PC-9 (cell line): ENCODE measurements at regions not wholly inside any gene's neighbourhood (a gene's known extent, or its start where the extent isn't known, plus 50 kb on each side); places are given as distances from the start of the nearest gene placed in this dataset.
"Not testable (repeated sequence)": the region's sequence is repeated elsewhere in the genome, so short reads cannot be mapped to it uniquely, and the experiment has no call there.

Source experiments
- BruUV-seq: library from RNA; stranded (reverse); fragments of 400-500 nt; replicated peaks from 2 replicates; lab custom pipeline; 2021; lab: Mats Ljungman, UMichigan
- CTCF ChIA-PET: fragments of 300-600 bp; sonication (Branson Sonifier 250); formaldehyde crosslinking; loops from one replicate; lab custom pipeline; 2022; ENCODE audit warnings: antibody characterized with exemption; lab: Charles Lee
- POLR2A ChIA-PET: fragments of 300-600 bp; sonication (Branson Sonifier 250); formaldehyde crosslinking; loops from one replicate; lab custom pipeline; 2022; ENCODE audit warnings: antibody characterized with exemption; ENCODE audit not compliant: unreplicated experiment; lab: Charles Lee
- DNase-seq, 2 experiments: peaks; one replicate each; pipeline versions ENCODE4 v3.0.0 to v3.0.0-alpha.2; 2015 to 2022; ENCODE audit warnings: mixed read lengths in 1 of 2
- H2AFZ ChIP-seq: fragments of 200-600 bp; sonication (generic); 2 replicates; pipeline ENCODE4 v1.8.1; 2017; ENCODE audit warnings: antibody characterized with exemption
- H3F3A ChIP-seq: fragments of 200-600 bp; sonication (generic); 2 replicates; pipeline ENCODE4 v1.8.1; 2017; ENCODE audit warnings: antibody characterized with exemption, mild to moderate bottlenecking, low read depth; ENCODE audit not compliant: insufficient read depth
- H3K27ac ChIP-seq: fragments of 200-600 bp; sonication (generic); 2 replicates; pipeline ENCODE4 v1.6.1; 2016; ENCODE audit warnings: mixed run types
- H3K27me3 ChIP-seq: fragments of 200-600 bp; sonication (generic); 2 replicates; pipeline ENCODE4 v1.6.1; 2016; ENCODE audit warnings: low read depth, mixed run types; ENCODE audit not compliant: insufficient read depth
- H3K36me3 ChIP-seq: fragments of 200-600 bp; sonication (generic); 2 replicates; pipeline ENCODE4 v1.6.1; 2016; ENCODE audit warnings: low read depth, mixed run types
- H3K4me1 ChIP-seq: fragments of 200-600 bp; sonication (generic); replicated peaks from 2 replicates; pipeline ENCODE4 v1.6.1; 2016; ENCODE audit warnings: mixed run types; ENCODE audit not compliant: insufficient read depth
- H3K4me2 ChIP-seq: fragments of 200-600 bp; sonication (generic); 2 replicates; pipeline ENCODE4 v1.6.1; 2017; ENCODE audit warnings: mixed run types
- H3K4me3 ChIP-seq: fragments of 200-600 bp; sonication (generic); 2 replicates; pipeline ENCODE4 v1.6.1; 2016; ENCODE audit warnings: mixed run types
- H3K79me2 ChIP-seq: fragments of 200-600 bp; sonication (generic); 2 replicates; pipeline ENCODE4 v1.6.1; 2017; ENCODE audit warnings: low read depth, mixed run types
- H3K9me2 ChIP-seq: fragments of 200-600 bp; sonication (generic); 2 replicates; pipeline ENCODE4 v1.8.1; 2017; ENCODE audit warnings: mild to moderate bottlenecking; ENCODE audit not compliant: insufficient read depth
- H3K9me3 ChIP-seq: fragments of 200-600 bp; sonication (generic); 2 replicates; pipeline ENCODE4 v1.8.1; 2016; ENCODE audit warnings: low read depth; ENCODE audit not compliant: insufficient read depth
- H4K20me1 ChIP-seq: fragments of 200-600 bp; sonication (generic); 2 replicates; pipeline ENCODE4 v1.8.1; 2017; ENCODE audit not compliant: insufficient read depth
- CTCF ChIP-seq: fragments of 200-600 bp; sonication (generic); conservative IDR thresholded peaks from 2 replicates; pipeline ENCODE4 v1.6.1; 2017; ENCODE audit warnings: mixed run types, antibody characterized with exemption, mild to moderate bottlenecking, moderate library complexity
- EZH2 ChIP-seq: fragments of 200-600 bp; sonication (generic); IDR thresholded peaks from 2 replicates; pipeline ENCODE4 v1.8.0; 2017; ENCODE audit warnings: antibody characterized with exemption, low read depth
- intact Hi-C: fragments of 100-400 bp; cut with micrococcal nuclease; formaldehyde crosslinking; loops from one replicate; pipeline ENCODE4 v1.10.0; 2022; ENCODE audit not compliant: unreplicated experiment

- ChIA-PET CTCF (no interaction called here), POLR2A (no interaction called here)
- Histone ChIP-seq H3K27ac (no peak overlapping the region), H3K36me3 (no peaks in the 10 kb centered on the region), H3K27me3 (peaks cover 13% of the 10 kb centered on the region; the same call in 1 of the 2 replicates), H3K9me2 (no peaks in the 10 kb centered on the region), H3K4me1 (no peaks in the 10 kb centered on the region), H3K9me3 (peaks cover 8% of the 10 kb centered on the region; the same call in 1 of the 2 replicates), H3K4me2 (no peak overlapping the region), H2AFZ (no peak overlapping the region), H3K4me3 (no peak overlapping the region), H3F3A (no peaks in the 10 kb centered on the region), H3K79me2 (no peaks in the 10 kb centered on the region), H4K20me1 (no peaks in the 10 kb centered on the region)
- DNase-seq, result no peak
- intact Hi-C loops, result no loop called here
- no TSS peak for BruUV-seq
- TF ChIP-seq EZH2 (no peak), CTCF (no peak)
Observed at GRCh38 chr7:65276822-65277221, 96.8 kb upstream of the ZNF92 start.

GRCh38 chr7:65271502-65271901, 102.2 kb upstream of the ZNF92 start:
- intact Hi-C loops, H3K27ac ChIP-seq, CTCF ChIA-PET, H4K20me1 ChIP-seq, H3K9me3 ChIP-seq, BruUV-seq, H2AFZ ChIP-seq, H3K27me3 ChIP-seq, DNase-seq, H3K36me3 ChIP-seq, H3K4me2 ChIP-seq, H3K4me3 ChIP-seq, H3K79me2 ChIP-seq, POLR2A ChIA-PET, H3K9me2 ChIP-seq, H3K4me1 ChIP-seq, H3F3A ChIP-seq: not testable (repeated sequence)

GRCh38 chr7:65269150-65269856, 104.4 kb upstream of the ZNF92 start:
- DNase-seq, result no peak

More at GRCh38 chr7:65269150-65269856, 104.4 kb upstream of the ZNF92 start:
- ChIA-PET POLR2A (no interaction called here), CTCF (no interaction called here)
- Histone ChIP-seq H3K4me1 (no peaks in the 10 kb centered on the region), H3K36me3 (no peaks in the 10 kb centered on the region), H3F3A (no peaks in the 10 kb centered on the region), H3K9me2 (no peaks in the 10 kb centered on the region), H3K4me3 (no peak overlapping the region), H4K20me1 (no peaks in the 10 kb centered on the region), H3K27me3 (0 out of 2 replicates have a peak, but pooled peaks cover 8% of the 10 kb centered on the region), H3K9me3 (peaks cover 3% of the 10 kb centered on the region), H3K27ac (no peak overlapping the region), H3K79me2 (no peaks in the 10 kb centered on the region), H3K4me2 (no peak overlapping the region), H2AFZ (no peak overlapping the region)
- intact Hi-C loops, result no loop called here
- TF ChIP-seq CTCF (no peak), EZH2 (no peak)
- BruUV-seq, result no TSS peak
